Endothelial cell of umbilical vein (primary cell): ENCODE measurements at regions not wholly inside any gene's neighbourhood (a gene's known extent, or its start where the extent isn't known, plus 50 kb on each side); places are given as distances from the start of the nearest gene placed in this dataset.

Source experiments
- CTCF ChIP-seq, 2 donors: IDR thresholded peaks; 1 replicate in 1 of 2; 2 replicates in 1 of 2; pipeline ENCODE4 v1.5.1; 2011; ENCODE audit warnings: low read length in 2 of 2, mild to moderate bottlenecking in 2 of 2, moderate library complexity in 2 of 2, control low read depth in 1 of 2, inconsistent platforms in 1 of 2, low read depth in 1 of 2; ENCODE audit not compliant: insufficient read depth in 1 of 2; ENCODE audit errors: extremely low read depth in 1 of 2
- EZH2 ChIP-seq: IDR thresholded peaks from 2 replicates; pipeline ENCODE4 v1.6.1; 2012; ENCODE audit warnings: borderline replicate concordance, low read depth, mild to moderate bottlenecking, moderate library complexity, low read length, inconsistent platforms; ENCODE audit not compliant: severe bottlenecking
- GATA2 ChIP-seq: IDR thresholded peaks from 2 replicates; pipeline ENCODE4 v1.7.0; 2011; ENCODE audit warnings: low read depth, mild to moderate bottlenecking, moderate library complexity, mixed read lengths, low read length; ENCODE audit not compliant: insufficient read length, insufficient read depth
- JUN ChIP-seq: IDR thresholded peaks from 2 replicates; pipeline ENCODE4 v1.6.1; 2011; ENCODE audit warnings: borderline replicate concordance, low read depth; ENCODE audit not compliant: insufficient read length, insufficient read depth
- MAX ChIP-seq: IDR thresholded peaks from 2 replicates; pipeline ENCODE4 v1.6.1; 2011; ENCODE audit not compliant: insufficient read depth, insufficient read length
- MYC ChIP-seq: IDR thresholded peaks from one replicate; pipeline ENCODE4 v1.6.1; 2011; ENCODE audit warnings: mild to moderate bottlenecking, low read depth, low read length
- POLR2A ChIP-seq: IDR thresholded peaks from 2 replicates; pipeline ENCODE4 v1.6.1; 2012; ENCODE audit warnings: low read depth, mild to moderate bottlenecking, control low read depth, low read length
- POLR2AphosphoS5 ChIP-seq: IDR thresholded peaks from 2 replicates; pipeline ENCODE4 v1.6.1; 2012; ENCODE audit warnings: low read depth, mild to moderate bottlenecking, control low read depth, low read length, moderate library complexity; ENCODE audit not compliant: insufficient read depth

- TF ChIP-seq CTCF (IDR thresholded peaks at IDR 0.05; ENCODE audit: extremely low read depth in 1 of 2, insufficient read depth in 1 of 2, low read depth in 1 of 2, low read length in 2 of 2) (no peak), MAX (no peak), EZH2 (no peak), POLR2AphosphoS5 (no peak), POLR2A (no peak), GATA2 (no peak), JUN (no peak), MYC (no peak)
Observed at GRCh38 chr2:16853088-16853487, 187.5 kb upstream of the CYRIA start.
